ENCODE measurements at regions not wholly inside any gene's neighbourhood (a gene's known extent, or its start where the extent isn't known, plus 50 kb on each side); places are given as distances from the start of the nearest gene placed in this dataset.

GRCh38 chr15:20376872-20377271 is 164.7 kb downstream of the GOLGA6L6 start:
- ChIA-PET CTCF (no interaction called here), POLR2A (ENCODE audit: unreplicated experiment) (no interaction called here)
- no peaks in the 10 kb centered on the region for H4K20me1 ChIP-seq (ENCODE audit: insufficient read depth, low read length)
- no peak for ATAC-seq (ENCODE audit: low read depth)
- no peak overlapping the region for H3K27ac ChIP-seq (ENCODE audit: insufficient read depth, low read length)
- H3K27me3 ChIP-seq (ENCODE audit: control insufficient read depth, insufficient read depth, low read length), result no peaks in the 10 kb centered on the region
- H3K9me3 ChIP-seq (ENCODE audit: control insufficient read depth, insufficient read depth, low read length), result peaks cover 31% of the 10 kb centered on the region
- H2BK20ac ChIP-seq (ENCODE audit: low read depth, low read length), result no peak overlapping the region
- no peak overlapping the region for H3K14ac ChIP-seq (replicated peaks; ENCODE audit: low read depth, low read length)
- 76% methylated on average over 3 of the region's 5 CpGs; no CpG with 5 or more reads in 1 of the 2 experiments for WGBS, 2 experiments (ENCODE audit: extremely low coverage in 2 of 2, insufficient read length in 1 of 2)
- no peak overlapping the region for H2BK120ac ChIP-seq (ENCODE audit: low read depth, low read length)
- H2AK5ac ChIP-seq (ENCODE audit: low read depth, low read length), result no peak overlapping the region
- H3K4me2 ChIP-seq (ENCODE audit: low read depth, low read length), result no peak overlapping the region
- no peaks in the 10 kb centered on the region for H3K9me1 ChIP-seq (ENCODE audit: insufficient read depth, low read length)
- no peak overlapping the region for H2AFZ ChIP-seq (replicated peaks; ENCODE audit: low read length, poor library complexity)
- in situ Hi-C loops (cut with MboI; ENCODE audit: low sequenced_read_pairs) (no loop called here), dilution Hi-C loops (cut with HindIII; ENCODE audit: low sequenced_read_pairs, unreplicated experiment) (no loop called here), intact Hi-C loops (cut with micrococcal nuclease) (loop anchor here (2.0 kb wide), 1 partner anchor 16 kb away; no protein-coding TSS in a partner anchor)
- no peak overlapping the region for H2AK9ac ChIP-seq (replicated peaks; ENCODE audit: low read depth, low read length, poor library complexity)
- no peak overlapping the region for H2BK5ac ChIP-seq (ENCODE audit: low read depth, low read length, poor library complexity, severe bottlenecking)
- no peak for TF ChIP-seq MAFK (IDR thresholded peaks at IDR 0.05; ENCODE audit: low read depth, low read length)
- no peak for TF ChIP-seq BHLHE40 (IDR thresholded peaks at IDR 0.05; ENCODE audit: low read depth, low read length)
- TF ChIP-seq FOS (IDR thresholded peaks at IDR 0.05; ENCODE audit: low read depth, low read length), result no peak
- no peak for TF ChIP-seq SMC3 (IDR thresholded peaks at IDR 0.05; ENCODE audit: low read depth, low read length)
- TF ChIP-seq USF2 (IDR thresholded peaks at IDR 0.05; ENCODE audit: low read depth, low read length), result no peak
- no peak for TF ChIP-seq RFX5 (IDR thresholded peaks at IDR 0.05; ENCODE audit: low read depth, low read length)
- TF ChIP-seq RAD21 (IDR thresholded peaks at IDR 0.05; ENCODE audit: low read length), result no peak
- no peak for TF ChIP-seq CHD1 (IDR thresholded peaks at IDR 0.05; ENCODE audit: low read depth, low read length)
- no peak for TF ChIP-seq MXI1 (IDR thresholded peaks at IDR 0.05; ENCODE audit: borderline replicate concordance, low read depth, low read length)
- TF ChIP-seq RCOR1 (IDR thresholded peaks at IDR 0.05; ENCODE audit: insufficient replicate concordance, low read length), result no peak
- TF ChIP-seq CTCF (conservative IDR thresholded peaks at IDR 0.05; ENCODE audit: low read depth, low read length), result no peak
- TF ChIP-seq NFE2L2 (IDR thresholded peaks at IDR 0.05; ENCODE audit: low read depth, low read length), result no peak
- TF ChIP-seq ELK1 (IDR thresholded peaks at IDR 0.05; ENCODE audit: borderline replicate concordance, low read depth, low read length), result no peak
- H4K91ac ChIP-seq (ENCODE audit: insufficient read depth, low read depth, low read length), result no peak overlapping the region
- no peak overlapping the region for H4K5ac ChIP-seq (ENCODE audit: low read depth, low read length)
- H3K4ac ChIP-seq (ENCODE audit: low read depth, low read length), result no peak overlapping the region
- no peaks in the 10 kb centered on the region for H3K36me3 ChIP-seq (ENCODE audit: control insufficient read depth, insufficient read depth, low read length)
- H3K79me1 ChIP-seq (ENCODE audit: low read depth in 1 of 2, low read length in 2 of 2), result no peaks in the 10 kb centered on the region
- no peak overlapping the region for H3K18ac ChIP-seq (ENCODE audit: low read depth, low read length)
- no peak overlapping the region for H3K4me3 ChIP-seq (ENCODE audit: insufficient read depth, low read depth, low read length)
- no peak overlapping the region for H3K23ac ChIP-seq (ENCODE audit: low read depth, low read length)
- no peak overlapping the region for H3K9ac ChIP-seq (ENCODE audit: low read depth, low read length)
- H2BK15ac ChIP-seq (ENCODE audit: low read depth, low read length), result no peak overlapping the region
- H4K8ac ChIP-seq (ENCODE audit: low read depth in 2 of 2, low read length in 2 of 2), result no peak overlapping the region
- no peaks in the 10 kb centered on the region for H3K4me1 ChIP-seq (ENCODE audit: control insufficient read depth, insufficient read depth, low read length)
- no TSS peak for BruUV-seq (replicated peaks)
- no peak for DNase-seq
- no peak overlapping the region for H3K56ac ChIP-seq (ENCODE audit: extremely low read depth, insufficient read depth, low read length)
